C4-2B (cell line): ENCODE measurements at regions not wholly inside any gene's neighbourhood (a gene's known extent, or its start where the extent isn't known, plus 50 kb on each side); places are given as distances from the start of the nearest gene placed in this dataset.

Source experiments
- H3K27ac ChIP-seq: fragments of 450-650 bp; 2 replicates; pipeline ENCODE4 v1.5.1; 2017
- ZFX ChIP-seq: fragments of 450-650 bp; IDR thresholded peaks from 2 replicates; pipeline ENCODE4 v1.6.1; 2017
- TF ChIP-seq, protein P1 (sequence below): fragments of 450-650 bp; conservative IDR thresholded peaks from 2 replicates; pipeline ENCODE4 v1.5.1; 2017; ENCODE audit warnings: mild to moderate bottlenecking

GRCh38 chr21:38944402-38944801, 138.7 kb downstream of the ETS2 start:
- TF ChIP-seq ZFX: no peak
- TF ChIP-seq, protein P1, sequence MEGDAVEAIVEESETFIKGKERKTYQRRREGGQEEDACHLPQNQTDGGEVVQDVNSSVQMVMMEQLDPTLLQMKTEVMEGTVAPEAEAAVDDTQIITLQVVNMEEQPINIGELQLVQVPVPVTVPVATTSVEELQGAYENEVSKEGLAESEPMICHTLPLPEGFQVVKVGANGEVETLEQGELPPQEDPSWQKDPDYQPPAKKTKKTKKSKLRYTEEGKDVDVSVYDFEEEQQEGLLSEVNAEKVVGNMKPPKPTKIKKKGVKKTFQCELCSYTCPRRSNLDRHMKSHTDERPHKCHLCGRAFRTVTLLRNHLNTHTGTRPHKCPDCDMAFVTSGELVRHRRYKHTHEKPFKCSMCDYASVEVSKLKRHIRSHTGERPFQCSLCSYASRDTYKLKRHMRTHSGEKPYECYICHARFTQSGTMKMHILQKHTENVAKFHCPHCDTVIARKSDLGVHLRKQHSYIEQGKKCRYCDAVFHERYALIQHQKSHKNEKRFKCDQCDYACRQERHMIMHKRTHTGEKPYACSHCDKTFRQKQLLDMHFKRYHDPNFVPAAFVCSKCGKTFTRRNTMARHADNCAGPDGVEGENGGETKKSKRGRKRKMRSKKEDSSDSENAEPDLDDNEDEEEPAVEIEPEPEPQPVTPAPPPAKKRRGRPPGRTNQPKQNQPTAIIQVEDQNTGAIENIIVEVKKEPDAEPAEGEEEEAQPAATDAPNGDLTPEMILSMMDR: no peak

GRCh38 chr21:38942748-38943211, 137.1 kb downstream of the ETS2 start:
- TF ChIP-seq, protein P1: no peak
- no peak for TF ChIP-seq ZFX
- H3K27ac ChIP-seq: no peak overlapping the region

More at GRCh38 chr21:38944402-38944801, 138.7 kb downstream of the ETS2 start:
- no peak overlapping the region for H3K27ac ChIP-seq

GRCh38 chr21:38938769-38939168, 133.0 kb downstream of the ETS2 start:
- TF ChIP-seq, protein P1: no peak
- no peak for TF ChIP-seq ZFX
- no peak overlapping the region for H3K27ac ChIP-seq

- TF ChIP-seq ZFX: no peak
- TF ChIP-seq, protein P1: no peak
- no peak overlapping the region for H3K27ac ChIP-seq
Measured at GRCh38 chr21:38938343-38938742, 132.6 kb downstream of the ETS2 start.

GRCh38 chr21:38937844-38938243, 132.1 kb downstream of the ETS2 start:
- H3K27ac ChIP-seq: no peak overlapping the region
- TF ChIP-seq, protein P1: no peak
- no peak for TF ChIP-seq ZFX

DNA sequence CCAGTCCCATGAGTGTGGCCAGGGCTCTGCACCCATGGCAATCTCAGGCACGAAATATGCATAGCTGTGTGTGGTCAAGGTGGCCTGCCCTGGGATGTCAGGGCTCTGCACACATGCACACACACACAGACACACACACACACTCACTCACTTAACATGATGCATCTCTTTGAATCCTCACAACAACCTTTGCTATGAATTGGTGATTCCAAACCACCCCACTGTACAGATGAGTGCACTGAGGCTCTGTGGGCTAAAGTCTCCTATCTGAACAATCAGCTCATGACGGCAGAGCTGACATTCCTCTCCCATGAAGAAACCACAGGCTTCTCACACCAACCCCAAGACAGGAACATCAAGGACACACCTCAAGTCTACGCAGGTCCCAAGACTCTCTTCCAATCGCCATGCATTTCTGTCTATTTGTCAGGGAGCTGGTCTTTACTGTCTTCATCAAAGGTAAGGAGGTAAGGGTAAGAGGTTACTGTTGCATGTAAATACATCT, 131.6 kb downstream of the ETS2 start:
- H3K27ac ChIP-seq: no peak overlapping the region
- no peak for TF ChIP-seq ZFX
- TF ChIP-seq, protein P1: no peak

DNA sequence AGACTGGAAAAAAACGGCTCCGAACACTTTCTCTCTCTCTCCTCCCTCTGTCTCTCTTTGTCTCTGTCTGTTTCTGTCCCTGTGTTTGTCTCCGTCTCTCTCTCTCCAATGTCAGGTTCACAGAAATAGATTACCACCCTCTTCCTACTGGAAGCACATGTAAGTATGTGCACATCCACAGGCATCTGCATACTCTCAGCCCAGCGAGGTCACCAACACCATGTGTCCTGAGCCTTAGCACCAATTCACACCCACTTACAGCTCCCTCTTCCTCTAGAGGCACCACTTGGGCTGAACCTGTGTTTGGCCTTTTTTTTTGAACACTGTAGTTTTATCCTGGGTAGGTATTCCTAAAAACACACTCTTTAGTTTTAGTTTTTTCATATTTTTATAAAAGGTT, 130.5 kb downstream of the ETS2 start:
- no peak overlapping the region for H3K27ac ChIP-seq
- TF ChIP-seq, protein P1: no peak
- no peak for TF ChIP-seq ZFX
